H1 (cell line): ENCODE measurements at regions not wholly inside any gene's neighbourhood (a gene's known extent, or its start where the extent isn't known, plus 50 kb on each side); places are given as distances from the start of the nearest gene placed in this dataset.

Source experiments
- CTCF ChIA-PET: fragments of 300-600 bp; sonication (Branson Sonifier 250); formaldehyde crosslinking; loops from one replicate; lab custom pipeline; 2021; ENCODE audit not compliant: partially characterized antibody; lab: Charles Lee
- POLR2A ChIA-PET: fragments of 300-600 bp; sonication (Branson Sonifier 250); formaldehyde crosslinking; loops from one replicate; lab custom pipeline; 2021; ENCODE audit warnings: inconsistent platforms; ENCODE audit not compliant: partially characterized antibody; lab: Charles Lee
- DNase-seq, 2 experiments: peaks; one replicate each; pipeline versions ENCODE4 v3.0.0 to v3.0.0-alpha.2; 2010 to 2022; ENCODE audit warnings: low spot score in 2 of 2, low read depth in 1 of 2, mixed read lengths in 1 of 2
- FAIRE-seq: peaks from 2 replicates; lab custom pipeline; 2011; peaks lifted over from hg19 to GRCh38; lab: Jason Lieb, UNC
- H2AFZ ChIP-seq: 2 replicates; pipeline ENCODE4 v1.8.1; 2012; ENCODE audit warnings: low read length, inconsistent platforms
- H2AK5ac ChIP-seq: 2 replicates; pipeline ENCODE4 v1.6.1; 2013; ENCODE audit warnings: low read depth, low read length
- H2BK120ac ChIP-seq: replicated peaks from 2 replicates; pipeline ENCODE3; 2013; ENCODE audit warnings: low read depth, low read length, inconsistent platforms
- H2BK12ac ChIP-seq: 2 replicates; pipeline ENCODE4 v1.6.1; 2013; ENCODE audit warnings: low read depth, low read length
- H2BK15ac ChIP-seq: 2 replicates; pipeline ENCODE4 v1.6.1; 2013; ENCODE audit warnings: low read length
- H2BK20ac ChIP-seq: 2 replicates; pipeline ENCODE4 v1.6.1; 2013; ENCODE audit warnings: low read length
- H2BK5ac ChIP-seq: 2 replicates; pipeline ENCODE4 v1.6.1; 2013; ENCODE audit warnings: low read depth, low read length
- H3K14ac ChIP-seq: 2 replicates; pipeline ENCODE4 v1.6.1; 2013; ENCODE audit warnings: inconsistent platforms; ENCODE audit not compliant: insufficient read length
- H3K18ac ChIP-seq: 2 replicates; pipeline ENCODE4 v1.6.1; 2013; ENCODE audit warnings: low read length; ENCODE audit errors: extremely low read depth
- H3K23ac ChIP-seq: 2 replicates; pipeline ENCODE4 v1.6.1; 2013; ENCODE audit warnings: inconsistent platforms; ENCODE audit not compliant: insufficient read length
- H3K23me2 ChIP-seq: 2 replicates; pipeline ENCODE4 v1.6.1; 2013; ENCODE audit warnings: low read depth, low read length
- H3K27ac ChIP-seq: 2 replicates; pipeline ENCODE4 v1.6.1; 2011; ENCODE audit warnings: low read depth, low read length, inconsistent platforms
- H3K27me3 ChIP-seq, 4 experiments: replicated peaks in 1 of 4; 1 replicate in 1 of 4; 2 replicates in 3 of 4; pipeline versions ENCODE4 v1.6.1 to v1.8.1; 2011 to 2013; ENCODE audit warnings: low read length in 3 of 4, mild to moderate bottlenecking in 3 of 4, inconsistent platforms in 2 of 4, mixed read lengths in 2 of 4, moderate library complexity in 1 of 4; ENCODE audit not compliant: control insufficient read depth in 3 of 4, insufficient read depth in 3 of 4; ENCODE audit errors: extremely low read depth in 1 of 4
- H3K36me3 ChIP-seq, 4 experiments: 2 replicates each; pipeline versions ENCODE4 v1.6.1 to v1.8.1; 2011 to 2013; ENCODE audit warnings: mild to moderate bottlenecking in 4 of 4, low read length in 3 of 4, moderate library complexity in 2 of 4, control low read depth in 1 of 4, inconsistent platforms in 1 of 4; ENCODE audit not compliant: insufficient read depth in 4 of 4, control insufficient read depth in 2 of 4
- H3K4ac ChIP-seq: replicated peaks from 2 replicates; pipeline ENCODE3; 2013; ENCODE audit warnings: low read length, low read depth, mixed read lengths, inconsistent platforms; ENCODE audit not compliant: insufficient read length
- H3K4me1 ChIP-seq, 4 experiments: replicated peaks in 1 of 4; 1 replicate in 1 of 4; 2 replicates in 3 of 4; pipeline versions ENCODE4 v1.6.1 to v1.8.1; 2011 to 2013; ENCODE audit warnings: low read length in 3 of 4, inconsistent platforms in 2 of 4, mixed read lengths in 1 of 4; ENCODE audit not compliant: insufficient read depth in 4 of 4, control insufficient read depth in 3 of 4
- H3K4me2 ChIP-seq, 2 experiments: 2 replicates each; pipeline versions ENCODE4 v1.6.1 to v1.8.1; 2011 to 2013; ENCODE audit warnings: low read depth in 2 of 2, low read length in 2 of 2, control low read depth in 1 of 2, inconsistent platforms in 1 of 2, mild to moderate bottlenecking in 1 of 2; ENCODE audit not compliant: insufficient read depth in 1 of 2
- H3K4me3 ChIP-seq, 4 experiments: fragments of 200-600, 300-600 bp in 1 of 4; sonication (generic), shearing (Covaris generic), sonication (Bioruptor Twin) in 1 of 4; 2 replicates each; pipeline versions ENCODE4 v1.5.1 to v1.8.1; 2011 to 2016; ENCODE audit warnings: low read length in 4 of 4, low read depth in 3 of 4, control low read depth in 2 of 4, inconsistent platforms in 2 of 4, mild to moderate bottlenecking in 2 of 4, mixed read lengths in 1 of 4, moderate library complexity in 1 of 4; ENCODE audit not compliant: insufficient read depth in 2 of 4; ENCODE audit errors: extremely low read depth in 1 of 4
- H3K56ac ChIP-seq: replicated peaks from 2 replicates; pipeline ENCODE3; 2013; ENCODE audit warnings: low read depth, mild to moderate bottlenecking, mixed read lengths, low read length, inconsistent platforms; ENCODE audit not compliant: insufficient read length
- H3K79me1 ChIP-seq: 2 replicates; pipeline ENCODE4 v1.6.1; 2013; ENCODE audit warnings: low read depth, low read length, control low read depth
- H3K79me2 ChIP-seq, 2 experiments: 2 replicates each; pipeline versions ENCODE4 v1.6.1 to v1.8.1; 2012 to 2013; ENCODE audit warnings: low read length in 2 of 2, mild to moderate bottlenecking in 2 of 2, inconsistent platforms in 1 of 2; ENCODE audit not compliant: insufficient read depth in 2 of 2, control insufficient read depth in 1 of 2
- H3K9ac ChIP-seq, 4 experiments: replicated peaks in 1 of 4; 1 replicate in 1 of 4; 2 replicates in 3 of 4; pipeline versions ENCODE4 v1.6.1 to v1.8.1; 2011 to 2013; ENCODE audit warnings: low read depth in 3 of 4, low read length in 3 of 4, control low read depth in 2 of 4, mild to moderate bottlenecking in 2 of 4, moderate library complexity in 2 of 4, inconsistent platforms in 1 of 4; ENCODE audit errors: extremely low read depth in 1 of 4
- H3K9me3 ChIP-seq, 2 experiments: 2 replicates each; pipeline versions ENCODE4 v1.6.1 to v1.8.1; 2012 to 2013; ENCODE audit warnings: mild to moderate bottlenecking in 2 of 2, moderate library complexity in 2 of 2, control low read depth in 1 of 2, inconsistent platforms in 1 of 2, low read depth in 1 of 2, low read length in 1 of 2, mixed read lengths in 1 of 2; ENCODE audit not compliant: insufficient read depth in 2 of 2
- H4K20me1 ChIP-seq, 2 experiments: replicated peaks in 1 of 2; 2 replicates each; pipeline versions ENCODE3 to v1.8.1; 2011 to 2013; ENCODE audit warnings: inconsistent platforms in 2 of 2, low read length in 2 of 2, mild to moderate bottlenecking in 1 of 2; ENCODE audit not compliant: insufficient read depth in 2 of 2, control insufficient read depth in 1 of 2
- H4K5ac ChIP-seq: 2 replicates; pipeline ENCODE4 v1.6.1; 2013; ENCODE audit warnings: low read length, low read depth, mixed read lengths, inconsistent platforms; ENCODE audit not compliant: insufficient read length
- H4K8ac ChIP-seq: 2 replicates; pipeline ENCODE4 v1.8.0; 2013; ENCODE audit warnings: mild to moderate bottlenecking, moderate library complexity, low read length, inconsistent platforms; ENCODE audit not compliant: insufficient read depth; ENCODE audit errors: extremely low read depth
- H4K91ac ChIP-seq: replicated peaks from 2 replicates; pipeline ENCODE3; 2013; ENCODE audit warnings: low read length, mixed read lengths, inconsistent platforms; ENCODE audit not compliant: insufficient read length
- FOSL1 ChIP-seq: IDR thresholded peaks from 2 replicates; pipeline ENCODE4 v1.6.1; 2011; ENCODE audit warnings: mild to moderate bottlenecking, low read depth, low read length, moderate library complexity; ENCODE audit not compliant: insufficient read depth
- JUN ChIP-seq: IDR thresholded peaks from 2 replicates; pipeline ENCODE4 v1.6.1; 2011; ENCODE audit warnings: low read depth, mild to moderate bottlenecking, improper control_type of control experiment, low read length
- NRF1 ChIP-seq: IDR thresholded peaks from 2 replicates; pipeline ENCODE4 v1.6.1; 2011; ENCODE audit warnings: mild to moderate bottlenecking, low read depth, low read length, improper control_type of control experiment
- PHF8 ChIP-seq: fragments of 200-600 bp; sonication (generic); conservative IDR thresholded peaks from 2 replicates; pipeline ENCODE4 v1.7.1; 2012; ENCODE audit warnings: low read depth, mild to moderate bottlenecking, inconsistent platforms, low read length, moderate library complexity
- WGBS, 2 experiments: shearing (Covaris generic) in 1 of 2; methylation state at CpG; one replicate each; pipeline versions ENCODE4 v1.1.6 to v1.1.7; 2013 to 2015; ENCODE audit warnings: low lambda C conversion rate in 2 of 2, mixed read lengths in 2 of 2, inconsistent platforms in 1 of 2, low coverage in 1 of 2, missing lambda C conversion rate in 1 of 2; ENCODE audit not compliant: insufficient replicate concordance in 2 of 2, insufficient coverage in 1 of 2, insufficient read length in 1 of 2; ENCODE audit errors: extremely low coverage in 1 of 2, missing lambda C conversion rate in 1 of 2; 5-methylcytosine and 5-hydroxymethylcytosine counted together

DNA sequence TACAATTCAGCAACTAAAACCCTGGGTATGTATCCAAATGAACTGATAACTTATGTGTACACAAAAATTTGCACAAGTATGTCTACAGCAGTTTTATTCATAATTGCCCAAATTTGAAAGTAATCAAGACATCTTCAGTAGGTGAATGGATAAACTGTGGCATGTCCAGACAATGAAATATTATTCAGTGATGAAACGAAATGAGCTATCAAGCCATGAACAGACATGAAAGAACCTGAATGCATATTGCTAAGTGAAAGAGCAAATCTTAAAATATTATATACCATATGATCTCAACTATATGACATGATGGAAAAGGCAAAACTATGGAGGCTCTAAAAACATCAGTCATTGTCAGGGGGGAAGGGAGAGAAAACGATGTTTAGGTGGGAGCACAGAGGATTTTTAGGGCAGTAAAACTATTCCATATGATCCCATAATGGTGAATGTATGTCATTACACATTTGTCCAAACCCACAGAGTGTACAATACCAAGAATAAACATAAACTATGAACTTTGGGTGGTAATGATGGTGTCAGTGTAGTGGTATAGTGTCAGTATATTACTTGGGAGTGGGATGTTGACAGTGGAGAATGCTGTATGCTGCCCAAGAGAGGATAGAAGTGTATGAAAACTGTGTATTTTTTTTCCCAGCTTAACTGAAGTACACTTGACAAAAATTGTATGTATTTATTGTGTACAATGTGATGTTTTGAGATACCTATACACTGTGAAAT is 92.8 kb upstream of the PPP2R5A start:
- Histone ChIP-seq H3K4ac (no peak overlapping the region), H3K36me3 (no peaks in the 10 kb centered on the region), H3K18ac (no peak overlapping the region), H3K4me1 (no peaks in the 10 kb centered on the region), H3K23me2 (no peaks in the 10 kb centered on the region), H2AFZ (no peak overlapping the region), H3K23ac (no peak overlapping the region), H3K9ac (no peak overlapping the region), H4K5ac (no peak overlapping the region), H3K56ac (no peak overlapping the region), H3K79me2 (no peaks in the 10 kb centered on the region), H3K27ac (no peak overlapping the region), H4K91ac (no peak overlapping the region), H2BK120ac (no peak overlapping the region), H2BK5ac (no peak overlapping the region), H3K14ac (no peak overlapping the region), H4K8ac (no peak overlapping the region), H4K20me1 (no peaks in the 10 kb centered on the region), H2AK5ac (no peak overlapping the region), H3K27me3 (no peaks in the 10 kb centered on the region), H3K9me3 (peaks cover 3 to 6% of the 10 kb centered on the region in 2 experiments; a peak in 1 of 4 replicates), H3K4me3 (no peak overlapping the region), H2BK20ac (no peak overlapping the region), H2BK12ac (no peak overlapping the region), H2BK15ac (no peak overlapping the region), H3K4me2 (no peak overlapping the region), H3K79me1 (no peaks in the 10 kb centered on the region)
- FAIRE-seq: no peak
- TF ChIP-seq NRF1 (no peak), FOSL1 (no peak), PHF8 (no peak), JUN (no peak)
- ChIA-PET POLR2A (no interaction called here), CTCF (no interaction called here)
- no peak for DNase-seq
- 67% methylated on average over 2 of the region's 2 CpGs; no CpG with 5 or more reads in 1 of the 2 experiments for WGBS, 2 experiments
